GM12864 (cell line): ENCODE measurements at regions not wholly inside any gene's neighbourhood (a gene's known extent, or its start where the extent isn't known, plus 50 kb on each side); places are given as distances from the start of the nearest gene placed in this dataset.
"Not testable (repeated sequence)": the region's sequence is repeated elsewhere in the genome, so short reads cannot be mapped to it uniquely, and the experiment has no call there.

Experiments used
- DNase-seq: peaks from one replicate; pipeline ENCODE4 v3.0.0-alpha.2; 2011; ENCODE audit warnings: low read depth
- H3K4me3 ChIP-seq: 2 replicates; pipeline ENCODE4 v1.5.1; 2011; ENCODE audit warnings: mild to moderate bottlenecking, low read depth, low read length, control low read depth
- TF ChIP-seq, protein P1 (sequence below): IDR thresholded peaks from 2 replicates; pipeline ENCODE4 v1.5.1; 2011; ENCODE audit warnings: low read depth, mild to moderate bottlenecking, moderate library complexity, low read length, control low read depth, inconsistent platforms; ENCODE audit errors: missing control alignments

DNA sequence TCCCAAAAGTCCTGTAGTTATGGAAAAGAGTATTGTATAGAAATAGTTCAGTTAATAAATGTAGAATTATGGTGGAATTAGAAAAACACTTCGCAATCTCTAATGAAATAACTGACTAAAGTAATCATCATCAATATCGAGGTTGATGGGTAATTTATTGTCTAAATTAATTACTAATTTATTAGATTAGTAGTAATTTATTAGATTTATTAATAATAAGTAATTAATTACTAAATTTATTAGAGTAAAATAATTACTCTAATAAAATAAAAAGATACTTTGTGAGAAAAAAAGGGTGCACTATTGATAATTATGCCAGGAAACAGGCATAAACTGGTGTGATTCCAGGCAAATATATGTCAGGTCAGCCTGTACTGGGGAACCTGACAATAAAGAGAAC, 455.6 kb downstream of the AASDHPPT start:
- H3K4me3 ChIP-seq = no peak overlapping the region
- DNase-seq = no peak
- TF ChIP-seq, protein P1, sequence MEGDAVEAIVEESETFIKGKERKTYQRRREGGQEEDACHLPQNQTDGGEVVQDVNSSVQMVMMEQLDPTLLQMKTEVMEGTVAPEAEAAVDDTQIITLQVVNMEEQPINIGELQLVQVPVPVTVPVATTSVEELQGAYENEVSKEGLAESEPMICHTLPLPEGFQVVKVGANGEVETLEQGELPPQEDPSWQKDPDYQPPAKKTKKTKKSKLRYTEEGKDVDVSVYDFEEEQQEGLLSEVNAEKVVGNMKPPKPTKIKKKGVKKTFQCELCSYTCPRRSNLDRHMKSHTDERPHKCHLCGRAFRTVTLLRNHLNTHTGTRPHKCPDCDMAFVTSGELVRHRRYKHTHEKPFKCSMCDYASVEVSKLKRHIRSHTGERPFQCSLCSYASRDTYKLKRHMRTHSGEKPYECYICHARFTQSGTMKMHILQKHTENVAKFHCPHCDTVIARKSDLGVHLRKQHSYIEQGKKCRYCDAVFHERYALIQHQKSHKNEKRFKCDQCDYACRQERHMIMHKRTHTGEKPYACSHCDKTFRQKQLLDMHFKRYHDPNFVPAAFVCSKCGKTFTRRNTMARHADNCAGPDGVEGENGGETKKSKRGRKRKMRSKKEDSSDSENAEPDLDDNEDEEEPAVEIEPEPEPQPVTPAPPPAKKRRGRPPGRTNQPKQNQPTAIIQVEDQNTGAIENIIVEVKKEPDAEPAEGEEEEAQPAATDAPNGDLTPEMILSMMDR = no peak

DNA sequence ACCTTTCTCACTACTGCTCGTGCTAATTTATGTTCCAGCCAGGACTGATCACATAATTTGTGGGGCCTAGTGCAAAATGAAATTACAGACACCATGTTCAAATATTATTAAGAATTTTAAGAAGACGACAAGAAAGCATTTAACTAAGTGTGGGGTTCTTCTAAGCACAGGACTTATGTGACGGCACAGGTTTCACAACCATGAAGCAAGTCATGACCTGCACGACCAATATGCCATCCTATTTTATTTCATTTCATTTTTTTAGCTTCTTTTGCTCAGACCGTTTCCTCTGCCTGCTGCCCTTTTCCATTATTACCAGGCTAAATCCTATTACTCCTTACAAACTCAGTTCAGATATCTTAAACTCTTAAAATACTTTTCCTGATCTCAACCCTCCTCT, 462.5 kb downstream of the AASDHPPT start:
- no peak overlapping the region for H3K4me3 ChIP-seq
- TF ChIP-seq, protein P1 = no peak
- no peak for DNase-seq

DNA sequence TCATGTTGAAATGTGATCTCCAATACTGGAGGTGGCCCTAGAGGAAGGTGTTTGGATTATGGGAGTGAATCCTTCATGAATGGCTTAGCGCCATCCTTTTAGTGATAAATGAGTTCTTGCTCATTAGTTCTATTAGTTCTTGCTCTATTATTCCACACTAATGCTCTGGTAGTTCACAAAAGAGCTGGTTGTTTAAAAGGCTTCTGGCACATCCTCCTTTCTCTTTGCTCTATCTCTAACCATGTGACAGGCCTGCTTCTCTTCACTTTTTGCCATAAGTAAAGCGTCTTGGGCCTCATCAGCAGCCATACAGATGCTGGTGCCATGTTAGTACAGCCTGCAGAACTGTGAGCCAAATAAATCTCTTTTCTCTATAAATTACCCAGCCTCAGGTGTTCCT, 469.9 kb downstream of the GUCY1A2 start:
- no peak for DNase-seq
- H3K4me3 ChIP-seq = no peak overlapping the region
- TF ChIP-seq, protein P1 = no peak

DNA sequence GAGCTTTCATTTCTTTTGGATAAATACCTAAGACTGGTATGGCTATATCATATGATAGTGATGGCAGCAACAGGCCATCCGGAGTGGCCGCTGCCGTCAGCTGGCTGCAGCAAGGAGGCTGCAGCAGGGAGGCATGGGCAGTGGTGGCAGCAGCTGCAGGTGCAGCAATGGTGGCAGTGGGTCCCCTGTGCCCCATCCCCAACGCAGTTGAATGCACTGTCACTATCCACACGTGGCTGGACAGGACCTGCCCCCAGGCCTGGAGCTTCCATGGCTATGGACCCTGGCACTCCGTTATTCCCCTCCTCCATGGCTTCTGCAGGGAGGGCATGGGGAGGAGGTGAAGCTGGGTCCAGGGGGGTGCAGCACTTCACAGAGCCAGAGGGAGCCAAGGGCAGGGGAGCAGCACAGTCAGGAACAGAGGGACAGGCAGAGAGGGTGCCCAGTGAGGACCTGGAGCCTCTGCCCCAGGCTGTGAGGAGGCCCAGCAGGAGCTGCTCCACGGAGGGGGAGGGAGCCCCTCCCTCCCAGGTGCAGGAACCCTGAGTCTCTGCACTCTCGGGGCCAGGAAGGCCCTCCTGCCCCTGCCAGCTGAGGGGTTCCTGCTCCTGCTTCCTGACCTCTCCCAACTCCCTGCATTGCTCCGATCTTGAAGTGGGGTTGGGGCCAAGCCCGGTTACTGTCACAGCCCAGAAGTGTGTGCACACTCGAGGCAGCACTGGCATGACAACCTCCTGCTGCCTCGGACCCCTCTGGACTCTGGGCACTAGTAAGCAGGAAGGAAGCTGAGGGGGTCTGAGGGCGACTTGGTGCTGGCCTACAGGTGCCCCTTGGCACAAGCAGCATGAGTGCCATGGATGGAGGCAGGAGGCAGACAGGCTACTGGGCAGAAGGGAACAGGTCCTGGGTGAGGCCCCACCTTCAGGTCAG, 466.3 kb downstream of the GUCY1A2 start:
- TF ChIP-seq, protein P1 = no peak
- DNase-seq = no peak

DNA sequence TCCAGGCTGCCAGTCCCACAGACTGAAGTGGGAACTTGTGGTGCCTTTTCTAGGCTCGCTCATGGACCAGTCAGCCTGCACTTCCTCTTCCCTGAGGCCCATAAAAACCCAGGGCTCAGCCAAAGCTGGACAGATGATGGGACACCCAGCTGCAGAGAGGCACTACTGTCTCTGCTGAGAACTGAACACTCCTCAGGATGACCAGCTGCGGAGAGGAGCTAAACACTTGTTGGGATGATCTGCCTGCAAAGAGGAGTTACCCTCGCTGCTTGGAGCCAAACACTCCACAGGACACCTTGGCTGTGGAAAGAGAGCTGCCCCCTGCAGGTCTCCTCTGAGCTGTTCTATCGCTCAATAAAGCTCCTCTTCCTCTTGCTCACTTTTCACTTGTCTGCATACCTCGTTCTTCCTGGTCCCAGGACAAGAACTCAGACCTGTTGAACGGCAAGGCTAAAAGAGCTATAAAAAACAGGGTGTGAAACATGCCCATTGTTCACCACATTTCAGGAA, 465.5 kb downstream of the GUCY1A2 start:
- TF ChIP-seq, protein P1 = no peak
- no peak overlapping the region for H3K4me3 ChIP-seq
- no peak for DNase-seq

More for the DNA sequence above, 466.3 kb downstream of the GUCY1A2 start:
- no peak overlapping the region for H3K4me3 ChIP-seq

DNA sequence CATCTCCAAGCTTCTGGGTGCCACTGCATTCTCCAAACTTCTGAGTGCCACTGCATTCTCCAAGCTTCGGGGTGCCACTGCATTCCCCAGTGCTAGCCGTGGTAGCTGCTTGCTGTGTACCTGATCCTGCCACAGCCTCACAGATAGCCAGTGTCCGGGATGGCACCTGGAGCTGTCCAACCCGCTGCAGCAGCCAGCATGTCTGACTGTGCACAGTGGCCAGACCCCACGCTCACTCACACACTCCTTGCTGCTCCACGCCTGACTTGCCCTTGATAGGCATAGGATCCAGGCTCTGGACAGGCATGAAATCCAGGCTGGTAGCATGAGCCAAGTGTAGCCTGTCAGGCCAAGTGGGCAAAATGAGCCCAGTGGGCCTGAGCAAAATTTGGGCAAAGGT, 465.0 kb downstream of the GUCY1A2 start:
- no peak overlapping the region for H3K4me3 ChIP-seq
- DNase-seq = no peak
- TF ChIP-seq, protein P1 = no peak

DNA sequence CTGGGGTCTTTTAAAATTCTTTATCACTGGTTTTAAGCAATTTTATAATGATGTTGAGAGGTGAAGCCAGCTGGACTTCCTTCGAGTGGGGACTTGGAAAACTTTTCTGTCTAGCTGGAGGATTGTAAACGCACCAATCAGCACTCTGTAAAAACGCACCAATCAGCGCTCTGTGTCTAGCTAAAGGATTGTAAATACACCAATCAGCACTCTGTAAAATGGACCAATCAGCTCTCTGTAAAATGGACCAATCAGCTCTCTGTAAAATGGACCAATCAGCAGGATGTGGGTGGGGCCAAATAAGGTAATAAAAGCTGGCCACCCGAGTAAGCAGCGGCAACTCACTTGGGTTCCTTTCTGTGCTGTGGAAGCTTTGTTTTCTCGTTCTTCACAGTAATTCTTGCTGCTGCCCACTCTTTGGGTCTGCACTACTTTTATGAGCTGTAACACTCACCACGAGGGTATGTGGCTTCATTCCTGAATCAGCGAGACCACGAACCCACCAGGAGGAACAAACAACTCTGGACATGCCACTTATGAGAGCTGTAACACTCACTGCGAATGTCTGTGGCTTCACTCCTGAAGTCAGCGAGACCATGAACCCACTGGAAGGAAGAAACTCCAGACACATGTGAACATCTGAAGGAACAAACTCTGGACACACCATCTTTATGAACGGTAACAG, 462.6 kb downstream of the GUCY1A2 start:
- not testable (repeated sequence) for DNase-seq, H3K4me3 ChIP-seq
